ENCODE measurements at regions not wholly inside any gene's neighbourhood (a gene's known extent, or its start where the extent isn't known, plus 50 kb on each side); places are given as distances from the start of the nearest gene placed in this dataset.

GRCh38 chr7:115221456-115221855 is 299.6 kb downstream of the MDFIC start:
- TF ChIP-seq CTCF (IDR thresholded peaks at IDR 0.05; ENCODE audit: poor library complexity, severe bottlenecking), result no peak
- no peak for TF ChIP-seq REST (IDR thresholded peaks at IDR 0.05; ENCODE audit: borderline replicate concordance)

Data from neural cell (in vitro differentiated cells).